ENCODE measurements at regions not wholly inside any gene's neighbourhood (a gene's known extent, or its start where the extent isn't known, plus 50 kb on each side); places are given as distances from the start of the nearest gene placed in this dataset.

DNA sequence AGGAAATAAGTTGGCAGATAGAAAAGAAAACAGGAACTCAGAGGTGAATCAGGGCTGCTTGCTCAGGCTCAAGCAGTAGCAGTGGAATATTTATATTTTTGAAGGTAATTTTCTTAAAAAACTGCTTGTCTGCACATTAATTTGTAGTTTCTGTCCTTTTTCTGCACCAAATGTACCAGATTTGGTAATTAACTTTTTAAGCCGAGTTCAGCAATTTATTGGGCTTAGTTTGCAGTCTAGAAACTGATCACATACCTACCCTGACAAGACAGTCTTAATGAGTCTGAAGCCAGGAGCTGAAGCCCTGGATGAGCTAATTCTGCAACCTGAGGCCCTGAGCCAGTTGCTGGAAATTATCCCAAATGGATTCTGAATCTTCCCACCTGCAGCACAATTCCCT is 647.0 kb downstream of the TDRD15 start:
- TF ChIP-seq, protein P1, sequence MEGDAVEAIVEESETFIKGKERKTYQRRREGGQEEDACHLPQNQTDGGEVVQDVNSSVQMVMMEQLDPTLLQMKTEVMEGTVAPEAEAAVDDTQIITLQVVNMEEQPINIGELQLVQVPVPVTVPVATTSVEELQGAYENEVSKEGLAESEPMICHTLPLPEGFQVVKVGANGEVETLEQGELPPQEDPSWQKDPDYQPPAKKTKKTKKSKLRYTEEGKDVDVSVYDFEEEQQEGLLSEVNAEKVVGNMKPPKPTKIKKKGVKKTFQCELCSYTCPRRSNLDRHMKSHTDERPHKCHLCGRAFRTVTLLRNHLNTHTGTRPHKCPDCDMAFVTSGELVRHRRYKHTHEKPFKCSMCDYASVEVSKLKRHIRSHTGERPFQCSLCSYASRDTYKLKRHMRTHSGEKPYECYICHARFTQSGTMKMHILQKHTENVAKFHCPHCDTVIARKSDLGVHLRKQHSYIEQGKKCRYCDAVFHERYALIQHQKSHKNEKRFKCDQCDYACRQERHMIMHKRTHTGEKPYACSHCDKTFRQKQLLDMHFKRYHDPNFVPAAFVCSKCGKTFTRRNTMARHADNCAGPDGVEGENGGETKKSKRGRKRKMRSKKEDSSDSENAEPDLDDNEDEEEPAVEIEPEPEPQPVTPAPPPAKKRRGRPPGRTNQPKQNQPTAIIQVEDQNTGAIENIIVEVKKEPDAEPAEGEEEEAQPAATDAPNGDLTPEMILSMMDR (IDR thresholded peaks at IDR 0.05; ENCODE audit: borderline replicate concordance, extremely low read depth, low read length, poor library complexity, severe bottlenecking) = no peak
- TF ChIP-seq EZH2 (IDR thresholded peaks at IDR 0.05; ENCODE audit: borderline replicate concordance, low read depth, low read length, severe bottlenecking) = no peak

Measured in DND-41 (cell line).